ENCODE measurements at regions not wholly inside any gene's neighbourhood (a gene's known extent, or its start where the extent isn't known, plus 50 kb on each side); places are given as distances from the start of the nearest gene placed in this dataset.
"Not testable (repeated sequence)": the region's sequence is repeated elsewhere in the genome, so short reads cannot be mapped to it uniquely, and the experiment has no call there.

- Histone ChIP-seq H3K4me1 (peaks cover 0 to 7% (median 0%) of the 10 kb centered on the region in 12 donors), H3K27ac (no peak overlapping the region), H3K9me3 (no peaks in the 10 kb centered on the region), H3K4me3 (peak overlapping the region in 9 of 12 donors; percentile 19 to 50 (median 38)), H3K36me3 (no peaks in the 10 kb centered on the region), H3K27me3 (peaks cover 0 to 23% (median 0%) of the 10 kb centered on the region in 9 donors)
- intact Hi-C loops (cut with DNase I), result loop anchor here in 3 of 10 donors (5.0 to 10.0 kb wide), 3 partner anchors 54 to 267 kb away; no protein-coding TSS in a partner anchor
- ATAC-seq (peak in 2 of 4 donors; percentile 73 to 76), DNase-seq (peak in 1 of 5 donors; percentile 7)
- TF ChIP-seq CTCF (IDR thresholded peaks at IDR 0.05) (peak in 8 of 12 donors; percentile 20 to 58 (median 38)), POLR2A (IDR thresholded peaks at IDR 0.05) (no peak)
- 27 to 40% (median 33%) methylated on average over 24 to 55 of the region's 55 CpGs for WGBS, 4 donors
Observed at GRCh38 chr7:35971133-35971891, 170.5 kb downstream of the SEPTIN7 start.

GRCh38 chr7:35975851-35976454, 175.1 kb downstream of the SEPTIN7 start:
- Histone ChIP-seq H3K9me3 (no peaks in the 10 kb centered on the region), H3K4me1 (peaks cover 0 to 7% (median 0%) of the 10 kb centered on the region in 12 donors), H3K27ac (no peak overlapping the region), H3K27me3 (peaks cover 0 to 19% (median 0%) of the 10 kb centered on the region in 9 donors), H3K36me3 (no peaks in the 10 kb centered on the region), H3K4me3 (no peak overlapping the region)
- peak; percentile 69 to 87 (median 82) for ATAC-seq
- WGBS, 4 donors, result 0 to 6% (median 3%) methylated on average over 1 of the region's 1 CpG
- TF ChIP-seq POLR2A (IDR thresholded peaks at IDR 0.05) (no peak), CTCF (IDR thresholded peaks at IDR 0.05) (peak; percentile 80 to 88 (median 84))
- peak in 1 of 5 donors; percentile 33 for DNase-seq
- intact Hi-C loops (cut with DNase I), result loop anchor here in 9 of 10 donors (1.0 to 10.0 kb wide), 6 partner anchors 59 to 271 kb away; no protein-coding TSS in a partner anchor

- not testable (repeated sequence) for DNase-seq, H3K36me3 ChIP-seq, H3K4me3 ChIP-seq, H3K27ac ChIP-seq, ATAC-seq, H3K9me3 ChIP-seq, H3K4me1 ChIP-seq, H3K27me3 ChIP-seq
- intact Hi-C loops (cut with DNase I), result loop anchor here in 7 of 10 donors (5.0 to 10.0 kb wide), 4 partner anchors 62 to 274 kb away; no protein-coding TSS in a partner anchor
- 67 to 77% (median 71%) methylated on average over 8 of the region's 8 CpGs for WGBS, 4 donors
Observed at GRCh38 chr7:35978816-35979640, 174.0 kb upstream of the EEPD1 start.

- intact Hi-C loops (cut with DNase I), result loop anchor here in 3 of 10 donors (2.0 to 10.0 kb wide), 6 partner anchors 112 to 340 kb away; partner anchors contain the start of gene EEPD1 (in 1 of the 3)
- DNase-seq, result no peak
Observed at GRCh38 chr7:35982600-35982999, 170.5 kb upstream of the EEPD1 start.

More at GRCh38 chr7:35982600-35982999, 170.5 kb upstream of the EEPD1 start:
- ATAC-seq, result no peak
- TF ChIP-seq POLR2A (IDR thresholded peaks at IDR 0.05) (no peak), CTCF (IDR thresholded peaks at IDR 0.05) (no peak)
- Histone ChIP-seq H3K27me3 (no peaks in the 10 kb centered on the region), H3K27ac (no peak overlapping the region), H3K9me3 (no peaks in the 10 kb centered on the region), H3K4me1 (peaks cover 0 to 3% (median 0%) of the 10 kb centered on the region in 12 donors), H3K36me3 (no peaks in the 10 kb centered on the region), H3K4me3 (no peak overlapping the region)
- WGBS, 4 donors, result 92 to 96% (median 94%) methylated on average over 14 to 27 of the region's 27 CpGs

Measured in heart left ventricle (tissue), 16 donors.